Ascending aorta (tissue), 2 donors: ENCODE measurements at regions not wholly inside any gene's neighbourhood (a gene's known extent, or its start where the extent isn't known, plus 50 kb on each side); places are given as distances from the start of the nearest gene placed in this dataset.

Experiments used
- DNase-seq, 2 donors: peaks; one replicate each; pipeline ENCODE4 v3.0.0-alpha.2; 2019; ENCODE audit warnings: low spot score in 2 of 2
- H3K27ac ChIP-seq, 2 donors: fragments of 200-600 bp; sonication (generic); one replicate each; pipeline ENCODE4 v1.5.1; 2016 to 2017; ENCODE audit warnings: mild to moderate bottlenecking in 1 of 2
- H3K27me3 ChIP-seq: fragments of 200-600 bp; sonication (generic); one replicate; pipeline ENCODE4 v1.5.1; 2017
- H3K36me3 ChIP-seq, 2 donors: fragments of 200-600 bp; sonication (generic); one replicate each; pipeline ENCODE4 v1.5.1; 2016
- H3K4me1 ChIP-seq, 2 donors: fragments of 200-600 bp; sonication (generic); one replicate each; pipeline ENCODE4 v1.5.1; 2016 to 2017; ENCODE audit warnings: mild to moderate bottlenecking in 1 of 2
- H3K4me3 ChIP-seq, 2 donors: fragments of 200-600 bp; sonication (generic); one replicate each; pipeline ENCODE4 v1.5.1; 2016 to 2017; ENCODE audit warnings: mild to moderate bottlenecking in 1 of 2
- H3K9me3 ChIP-seq, 2 donors: fragments of 200-600 bp; sonication (generic); one replicate each; pipeline ENCODE4 v1.5.1; 2016
- intact Hi-C: fragments of 100-400 bp; cut with DNase I; formaldehyde crosslinking; loops from one replicate; pipeline ENCODE4 v1.15.1; 2023
- TF ChIP-seq, protein P1 (sequence below), 3 experiments: fragments of 200-600 bp in 2 of 3; fragments of 450-650 bp in 1 of 3; sonication (generic) in 2 of 3; IDR thresholded peaks; one replicate each; pipeline ENCODE4 v1.5.1; 2016 to 2019; ENCODE audit warnings: antibody characterized with exemption in 3 of 3, mild to moderate bottlenecking in 1 of 3, moderate library complexity in 1 of 3

DNA sequence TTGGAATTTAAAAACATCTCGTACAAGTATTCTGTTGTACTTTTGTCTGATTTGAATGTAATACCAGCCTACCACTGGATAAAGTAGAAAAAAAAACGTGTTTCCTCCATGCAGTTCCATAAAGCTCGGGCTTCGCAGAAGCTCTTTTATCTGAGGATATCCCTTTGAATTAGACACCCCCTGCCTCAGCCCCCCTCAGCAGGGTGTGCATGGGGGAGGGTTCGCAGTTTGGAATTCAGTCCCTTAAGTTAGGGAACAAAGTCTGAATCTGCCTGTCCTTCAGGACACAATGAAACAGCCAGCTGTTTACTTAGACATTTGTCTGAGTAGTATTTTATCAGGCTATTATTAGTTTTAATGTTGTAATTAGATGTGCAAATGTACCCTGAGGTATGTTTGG is 234.0 kb upstream of the CAND1 start:
- no peak for DNase-seq
- H3K27ac ChIP-seq, result no peak overlapping the region
- TF ChIP-seq, protein P1, sequence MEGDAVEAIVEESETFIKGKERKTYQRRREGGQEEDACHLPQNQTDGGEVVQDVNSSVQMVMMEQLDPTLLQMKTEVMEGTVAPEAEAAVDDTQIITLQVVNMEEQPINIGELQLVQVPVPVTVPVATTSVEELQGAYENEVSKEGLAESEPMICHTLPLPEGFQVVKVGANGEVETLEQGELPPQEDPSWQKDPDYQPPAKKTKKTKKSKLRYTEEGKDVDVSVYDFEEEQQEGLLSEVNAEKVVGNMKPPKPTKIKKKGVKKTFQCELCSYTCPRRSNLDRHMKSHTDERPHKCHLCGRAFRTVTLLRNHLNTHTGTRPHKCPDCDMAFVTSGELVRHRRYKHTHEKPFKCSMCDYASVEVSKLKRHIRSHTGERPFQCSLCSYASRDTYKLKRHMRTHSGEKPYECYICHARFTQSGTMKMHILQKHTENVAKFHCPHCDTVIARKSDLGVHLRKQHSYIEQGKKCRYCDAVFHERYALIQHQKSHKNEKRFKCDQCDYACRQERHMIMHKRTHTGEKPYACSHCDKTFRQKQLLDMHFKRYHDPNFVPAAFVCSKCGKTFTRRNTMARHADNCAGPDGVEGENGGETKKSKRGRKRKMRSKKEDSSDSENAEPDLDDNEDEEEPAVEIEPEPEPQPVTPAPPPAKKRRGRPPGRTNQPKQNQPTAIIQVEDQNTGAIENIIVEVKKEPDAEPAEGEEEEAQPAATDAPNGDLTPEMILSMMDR (IDR thresholded peaks at IDR 0.05), result no peak
- no peaks in the 10 kb centered on the region for H3K27me3 ChIP-seq
- no peak overlapping the region for H3K4me3 ChIP-seq
- H3K36me3 ChIP-seq, result no peaks in the 10 kb centered on the region
- intact Hi-C loops, result no loop called here
- H3K9me3 ChIP-seq, result no peaks in the 10 kb centered on the region
- no peaks in the 10 kb centered on the region for H3K4me1 ChIP-seq

- DNase-seq, result no peak
- intact Hi-C loops, result no loop called here
- no peaks in the 10 kb centered on the region for H3K4me1 ChIP-seq
- H3K27me3 ChIP-seq, result no peaks in the 10 kb centered on the region
- H3K4me3 ChIP-seq, result no peak overlapping the region
- TF ChIP-seq, protein P1 (IDR thresholded peaks at IDR 0.05), result no peak
- no peaks in the 10 kb centered on the region for H3K9me3 ChIP-seq
- H3K27ac ChIP-seq, result no peak overlapping the region
- H3K36me3 ChIP-seq, result no peaks in the 10 kb centered on the region
Observed at GRCh38 chr12:67038486-67038885, 230.7 kb upstream of the CAND1 start.

DNA sequence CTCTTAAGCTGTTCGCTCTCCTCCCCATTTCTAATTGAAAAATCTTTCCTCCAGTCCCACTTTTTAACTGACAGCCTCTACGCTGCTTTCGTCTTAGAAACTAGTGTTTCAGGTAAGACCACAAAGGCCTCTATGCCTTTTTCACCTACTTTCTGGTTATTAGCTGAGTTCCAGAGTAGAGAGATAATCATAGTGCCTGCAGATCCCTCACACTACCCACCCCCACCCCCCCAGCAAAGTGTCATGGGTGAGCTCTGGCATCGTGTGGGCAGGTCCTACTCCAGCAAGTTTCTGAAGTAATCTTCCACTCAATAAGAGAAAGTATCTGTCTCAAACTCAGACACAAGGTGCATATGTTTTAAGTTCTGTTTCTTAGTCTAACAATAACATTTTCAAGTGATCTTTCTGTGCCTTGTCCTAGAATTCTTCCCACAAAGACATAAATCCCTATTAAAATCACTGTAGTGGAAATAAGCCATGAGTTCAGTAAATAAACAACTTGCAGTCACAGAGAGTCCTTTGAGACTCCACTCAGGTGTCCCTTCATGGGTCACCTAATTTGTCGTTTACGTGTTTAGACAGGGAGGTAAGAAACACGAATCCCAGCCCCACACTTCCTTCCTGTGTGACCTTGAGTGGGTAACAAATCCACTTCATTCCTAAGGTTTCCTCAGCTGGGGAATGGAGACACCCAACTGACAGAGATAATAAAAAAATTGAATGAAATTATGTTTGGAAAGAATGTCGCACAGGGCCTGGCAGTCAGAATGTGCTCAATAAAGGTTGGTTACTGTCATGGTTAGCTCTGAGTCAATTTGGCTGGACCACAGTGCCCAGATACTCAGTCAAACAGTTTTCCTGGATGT is 228.9 kb upstream of the CAND1 start:
- Histone ChIP-seq H3K36me3 (no peaks in the 10 kb centered on the region), H3K4me1 (no peaks in the 10 kb centered on the region), H3K27ac (no peak overlapping the region), H3K9me3 (no peaks in the 10 kb centered on the region), H3K4me3 (no peak overlapping the region), H3K27me3 (no peaks in the 10 kb centered on the region)
- DNase-seq, result no peak
- intact Hi-C loops, result no loop called here
- TF ChIP-seq, protein P1 (IDR thresholded peaks at IDR 0.05), result no peak

DNA sequence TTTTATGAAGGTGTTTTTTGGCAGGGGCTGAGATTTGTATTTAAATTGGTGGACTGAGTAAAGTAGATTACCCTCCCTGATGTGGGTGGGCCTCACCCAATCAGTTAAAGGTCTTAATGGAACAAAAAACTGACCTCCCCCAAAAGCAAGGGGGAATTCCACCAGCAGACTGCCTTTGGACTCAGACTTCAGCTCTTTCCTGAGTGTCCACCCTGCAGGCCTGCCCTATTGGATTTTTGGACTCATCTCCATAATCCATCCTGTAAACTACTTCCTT is 228.4 kb upstream of the CAND1 start:
- Histone ChIP-seq H3K4me1 (no peaks in the 10 kb centered on the region), H3K27ac (no peak overlapping the region)

DNA sequence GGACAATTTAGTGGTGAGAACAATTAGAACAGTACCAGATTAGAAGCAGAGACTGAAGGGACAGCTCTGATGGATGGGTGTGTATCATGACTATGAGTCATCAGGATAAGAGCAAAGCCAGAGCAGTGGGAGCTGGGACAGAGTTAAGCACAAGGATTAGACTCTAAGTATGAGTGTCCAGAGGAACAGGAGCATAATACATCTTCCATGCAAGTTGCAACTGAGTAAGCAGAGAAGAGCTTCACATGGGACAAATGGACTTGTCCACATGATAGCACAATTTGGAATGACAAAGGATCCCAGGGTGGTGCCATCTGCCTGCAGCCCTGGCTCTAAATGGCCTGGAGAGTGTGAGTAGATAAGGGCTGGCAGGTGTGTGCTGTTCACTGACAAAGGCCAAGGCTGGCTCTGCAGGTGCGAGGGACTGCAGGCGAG is 226.4 kb upstream of the CAND1 start:
- intact Hi-C loops, result no loop called here
- DNase-seq, result no peak
- H3K9me3 ChIP-seq, result no peaks in the 10 kb centered on the region
- no peaks in the 10 kb centered on the region for H3K27me3 ChIP-seq
- H3K27ac ChIP-seq, result no peak overlapping the region
- TF ChIP-seq, protein P1 (IDR thresholded peaks at IDR 0.05), result no peak
- no peaks in the 10 kb centered on the region for H3K4me1 ChIP-seq
- no peak overlapping the region for H3K4me3 ChIP-seq
- H3K36me3 ChIP-seq, result no peaks in the 10 kb centered on the region

More for the DNA sequence above, 228.4 kb upstream of the CAND1 start:
- Histone ChIP-seq H3K4me3 (no peak overlapping the region), H3K27me3 (no peaks in the 10 kb centered on the region), H3K9me3 (no peaks in the 10 kb centered on the region), H3K36me3 (no peaks in the 10 kb centered on the region)
- DNase-seq, result no peak
- intact Hi-C loops, result no loop called here
- TF ChIP-seq, protein P1 (IDR thresholded peaks at IDR 0.05), result no peak
